HG02759 (cell line): ENCODE measurements at regions not wholly inside any gene's neighbourhood (a gene's known extent, or its start where the extent isn't known, plus 50 kb on each side); places are given as distances from the start of the nearest gene placed in this dataset.

Experiments
- ATAC-seq: cut with Tn5 transposase; IDR thresholded peaks from one replicate; pipeline ENCODE4 v1.9.1; 2021; ENCODE audit warnings: mild to moderate bottlenecking, moderate library complexity; ENCODE audit not compliant: unreplicated experiment

DNA sequence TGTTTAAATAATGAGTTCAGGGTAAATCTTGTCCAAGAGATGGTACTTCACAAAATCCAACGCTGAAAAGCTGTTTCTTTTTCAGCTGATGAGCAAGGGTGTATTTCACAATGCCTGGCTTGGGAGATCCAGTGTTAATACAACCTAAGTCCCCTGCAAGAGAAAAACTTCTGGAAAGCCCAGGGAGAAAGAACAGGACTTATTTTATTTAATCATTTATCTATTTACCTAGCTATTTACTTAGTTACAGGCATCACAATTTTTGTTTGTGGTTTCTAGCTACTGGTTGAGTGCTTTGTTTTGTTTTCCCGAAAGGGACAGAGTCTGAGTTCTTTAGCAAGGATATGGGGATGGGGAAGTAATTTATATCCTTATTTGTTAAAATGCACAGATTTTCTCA is 598.2 kb upstream of the SYT4 start:
- no peak for ATAC-seq

DNA sequence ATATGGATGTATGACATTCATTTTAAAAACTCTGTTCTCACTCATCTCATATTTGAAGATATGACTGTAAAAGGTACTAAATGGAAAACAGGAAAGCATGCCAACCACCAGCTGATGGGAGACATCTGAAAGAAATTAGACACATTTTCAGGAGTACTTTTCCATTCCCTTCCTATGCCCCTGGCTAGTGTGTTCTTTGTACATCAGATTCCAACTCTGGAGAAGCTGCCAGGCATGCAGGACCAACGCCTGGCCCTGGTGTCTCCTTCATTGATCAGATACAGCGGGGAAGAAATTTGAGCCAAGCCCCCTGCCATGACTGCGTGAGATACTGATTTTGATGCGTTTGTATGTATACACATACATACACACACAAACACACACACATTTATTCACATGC is 599.0 kb upstream of the SYT4 start:
- no peak for ATAC-seq

DNA sequence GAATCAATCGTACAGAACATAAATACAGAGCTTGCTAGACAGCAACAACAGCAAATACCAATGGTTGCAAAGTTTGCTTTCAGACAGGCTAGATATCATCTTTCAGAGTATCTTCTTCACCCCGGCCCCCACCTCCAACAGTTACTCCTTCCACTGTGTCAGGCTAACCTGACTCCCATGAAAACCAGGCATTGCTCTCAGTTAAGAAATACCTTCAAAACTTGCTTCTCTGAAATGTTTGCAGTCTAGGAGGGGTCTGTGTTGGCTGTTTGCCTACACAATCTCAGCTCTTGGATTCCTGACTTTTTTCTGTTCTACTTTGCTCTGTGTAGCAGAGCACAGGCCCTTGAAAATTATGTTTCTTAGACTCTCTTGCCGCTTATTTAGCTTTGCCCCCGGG is 599.5 kb upstream of the SYT4 start:
- no peak for ATAC-seq

DNA sequence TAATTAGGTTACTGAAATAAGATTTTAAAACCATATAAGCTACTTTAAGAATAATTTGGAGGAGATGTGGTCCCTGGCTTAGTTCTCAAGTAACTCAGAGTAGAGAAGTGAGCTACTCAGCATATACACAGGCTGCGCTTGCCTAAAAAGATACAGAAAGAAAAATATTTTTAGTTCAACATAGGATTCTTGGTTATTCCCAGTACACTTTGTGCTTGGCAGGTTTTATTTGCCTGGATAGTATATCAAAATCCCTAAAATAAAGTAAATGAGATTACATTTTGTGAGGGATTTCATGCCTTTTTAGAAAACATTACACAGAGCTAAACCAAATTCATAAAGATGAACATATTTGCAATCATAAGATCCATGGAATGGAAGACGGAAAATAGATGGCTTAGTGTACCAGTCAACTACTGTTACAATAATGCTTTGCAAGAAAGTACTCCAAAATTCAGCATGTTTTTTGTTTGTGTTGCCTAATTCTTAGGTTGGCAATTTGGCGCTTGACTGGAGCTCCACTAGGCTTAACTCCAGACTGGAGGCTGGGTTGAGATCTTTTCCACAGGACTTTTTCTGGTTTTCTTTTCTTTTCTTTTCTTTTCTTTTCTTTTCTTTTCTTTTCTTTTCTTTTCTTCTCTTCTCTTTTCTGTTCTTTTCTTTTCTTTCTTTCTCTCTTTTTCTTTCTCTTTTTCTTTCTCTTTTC is 600.5 kb upstream of the SYT4 start:
- no peak for ATAC-seq

DNA sequence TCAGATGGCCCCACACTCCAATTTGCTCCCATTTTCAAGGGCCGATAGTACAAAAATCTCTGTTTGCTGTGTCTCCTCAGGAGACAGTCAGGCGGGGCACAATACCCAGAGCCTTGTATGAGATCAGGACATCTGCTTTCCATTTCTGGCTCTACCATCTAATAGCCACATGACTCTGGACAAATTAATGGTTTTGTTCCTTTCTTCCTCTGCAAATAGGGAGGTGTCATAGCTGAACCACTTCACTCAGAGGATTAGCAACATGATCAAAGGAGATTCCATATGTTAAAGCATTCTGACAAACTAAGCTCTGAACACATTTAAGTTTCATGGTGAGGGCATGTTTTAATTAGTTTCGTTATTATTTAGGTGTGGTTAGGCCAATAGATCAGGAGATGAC is 602.1 kb upstream of the SYT4 start:
- ATAC-seq = no peak

DNA sequence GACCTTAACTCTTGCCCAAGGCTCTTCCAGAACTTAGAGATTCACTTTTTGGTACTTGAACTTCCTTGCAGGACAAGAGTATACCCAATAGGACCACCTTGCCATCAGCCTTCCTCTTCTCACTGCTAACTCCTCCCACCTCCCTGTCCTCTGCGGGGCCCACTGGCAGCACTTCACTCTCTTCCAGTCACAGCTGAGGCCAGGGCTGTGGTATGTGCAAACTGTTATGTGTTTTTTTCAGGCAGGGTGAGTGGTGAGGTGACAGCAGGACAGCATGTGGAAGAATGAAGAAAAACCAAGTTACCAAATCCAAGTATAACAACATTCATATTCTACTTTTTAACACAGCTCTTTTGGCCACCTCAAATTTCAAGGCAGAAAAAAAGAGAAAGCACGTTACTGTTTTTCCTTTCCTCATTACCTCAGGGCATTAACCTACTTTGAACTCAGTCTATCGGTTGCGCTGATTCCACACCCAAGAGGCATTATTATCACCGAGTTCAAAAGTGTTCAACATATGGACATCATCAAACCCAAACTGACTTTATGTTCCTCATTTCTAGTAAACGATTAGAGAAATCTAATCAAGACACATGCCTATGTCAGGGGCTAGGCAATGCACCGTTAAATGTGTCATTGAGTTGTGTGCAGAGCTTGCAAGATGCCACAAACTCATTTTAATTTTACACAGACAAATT is 605.2 kb upstream of the SYT4 start:
- ATAC-seq = no peak

DNA sequence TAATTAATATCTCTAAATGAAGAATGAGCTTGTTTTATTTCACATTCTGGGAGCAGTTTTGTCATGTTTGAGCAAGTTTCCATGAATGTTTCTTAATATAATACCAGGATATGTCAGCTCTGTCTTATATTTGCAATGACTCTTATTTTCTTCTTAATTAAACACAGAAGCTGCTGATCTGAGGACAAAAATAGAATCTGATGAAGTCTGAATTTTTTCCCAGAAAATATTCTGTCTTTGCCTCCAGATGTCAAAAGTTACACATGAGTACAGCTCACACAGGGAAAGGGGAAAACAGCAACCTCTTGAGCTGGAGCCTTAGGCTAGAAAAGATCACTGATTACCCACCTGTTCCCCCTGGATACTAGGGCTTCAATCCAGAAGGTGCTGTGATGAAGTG is 606.6 kb upstream of the SYT4 start:
- ATAC-seq = no peak

DNA sequence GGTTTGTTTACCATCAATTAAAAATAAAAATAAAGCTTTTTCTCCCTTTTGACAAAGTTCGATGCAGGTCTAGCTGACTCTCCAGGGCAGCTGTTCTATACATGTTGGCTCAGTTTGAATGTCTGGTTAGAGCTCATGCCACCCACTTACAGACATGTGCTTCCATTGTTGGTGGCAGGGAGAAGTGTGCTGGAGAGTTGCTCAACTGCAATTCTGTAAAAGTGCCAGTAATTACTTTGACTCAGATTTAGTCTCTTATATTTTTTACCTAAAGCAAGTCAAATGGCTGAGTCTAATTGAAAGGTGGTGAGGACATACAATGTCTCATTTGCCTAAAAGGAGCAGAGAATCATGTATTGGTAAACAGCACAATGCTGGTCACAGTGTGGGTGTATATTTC is 609.1 kb upstream of the SYT4 start:
- no peak for ATAC-seq

DNA sequence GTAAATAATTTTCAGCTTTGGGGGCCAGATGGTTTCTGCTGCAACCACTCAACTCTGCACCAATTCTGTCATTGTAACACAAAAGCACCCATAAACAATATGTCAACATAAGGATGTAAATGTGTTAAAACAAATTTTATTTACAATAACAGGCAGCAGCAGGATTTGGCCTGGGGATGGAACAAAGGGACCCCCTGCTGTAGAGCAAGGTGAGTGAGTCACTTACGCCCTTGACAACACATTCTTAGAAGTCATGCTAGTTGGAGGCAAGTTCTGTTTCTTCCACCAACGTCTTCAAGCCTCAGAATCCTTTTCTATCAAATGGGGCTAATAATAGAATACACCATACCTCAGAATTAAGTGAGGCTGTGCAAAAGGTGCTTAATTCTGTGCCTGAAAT is 610.2 kb upstream of the SYT4 start:
- no peak for ATAC-seq

DNA sequence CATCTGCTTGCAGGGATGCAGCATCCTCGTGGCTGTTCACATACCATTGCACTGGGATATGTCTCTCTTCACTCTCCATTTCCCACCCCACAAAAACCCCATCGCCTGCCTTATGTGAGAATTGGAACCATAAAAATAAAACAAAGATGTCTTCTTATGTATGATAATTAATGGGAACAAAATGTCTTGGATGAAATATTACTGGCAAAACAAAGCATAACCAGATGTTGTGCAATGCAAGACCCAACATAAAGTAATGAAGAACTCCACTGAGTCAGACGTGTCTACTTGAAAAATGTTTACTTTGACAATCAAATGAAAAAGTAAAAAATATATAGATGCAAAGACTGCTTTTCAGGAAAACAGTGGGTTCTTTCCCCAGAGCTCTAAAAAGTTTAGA is 611.3 kb upstream of the SYT4 start:
- ATAC-seq = no peak

DNA sequence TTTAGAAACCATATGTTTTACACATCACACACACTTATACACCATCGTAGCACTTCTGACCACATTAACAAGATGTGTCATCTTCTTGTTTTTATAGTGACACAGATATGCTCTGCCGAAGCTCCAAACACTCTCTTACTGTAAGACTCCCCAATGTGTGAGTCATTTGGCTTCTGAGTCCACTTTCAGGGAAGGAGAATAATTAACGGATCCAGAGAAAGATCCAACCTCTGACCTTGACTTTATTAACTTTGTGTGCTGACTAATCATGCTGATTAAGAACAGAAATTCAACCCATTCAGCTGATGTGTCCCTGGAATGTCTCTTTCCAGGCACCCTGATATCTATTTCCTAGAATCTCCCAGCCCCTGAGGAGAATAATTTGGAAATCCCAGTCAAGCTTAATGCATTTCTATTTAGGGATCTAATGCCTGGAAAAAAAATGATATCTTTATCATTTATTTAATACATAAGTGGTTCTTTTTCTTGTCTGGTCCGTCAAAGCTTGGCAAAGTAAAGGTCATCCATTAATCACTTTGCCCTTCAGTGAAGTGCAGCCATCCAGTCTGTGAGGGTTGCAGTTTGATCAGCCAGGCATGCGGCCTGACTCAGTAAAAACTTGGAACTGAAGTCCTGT is 615.8 kb upstream of the SYT4 start:
- no peak for ATAC-seq

DNA sequence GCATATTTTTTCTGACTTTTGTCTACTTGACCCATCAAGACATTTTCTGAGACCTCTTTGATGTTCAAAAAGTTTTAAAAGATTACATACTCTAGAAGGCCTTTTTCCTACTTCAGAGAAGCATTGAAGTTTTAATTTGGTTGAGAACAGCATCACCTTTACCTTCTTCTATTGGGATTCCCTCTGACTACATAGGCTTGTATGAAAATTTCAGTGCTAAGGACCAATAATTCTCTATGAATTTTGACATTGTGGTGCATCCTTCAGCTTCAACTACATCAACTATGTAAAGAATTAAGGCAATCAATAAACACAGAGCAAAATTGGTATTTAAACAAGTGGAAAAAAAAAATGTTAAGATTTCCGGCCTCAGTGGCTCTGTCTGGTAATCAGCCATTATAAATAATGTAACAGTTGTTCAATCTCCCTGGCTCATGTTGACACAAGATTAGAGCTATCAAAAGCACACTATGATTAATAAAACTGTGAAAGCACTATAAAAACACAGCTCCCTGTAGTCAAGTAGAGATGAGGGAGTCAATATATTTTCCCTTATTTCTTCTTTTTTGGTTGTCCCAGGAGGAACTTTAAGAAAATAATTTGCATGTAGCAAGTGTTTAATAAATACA is 627.0 kb upstream of the SYT4 start:
- ATAC-seq = no peak

DNA sequence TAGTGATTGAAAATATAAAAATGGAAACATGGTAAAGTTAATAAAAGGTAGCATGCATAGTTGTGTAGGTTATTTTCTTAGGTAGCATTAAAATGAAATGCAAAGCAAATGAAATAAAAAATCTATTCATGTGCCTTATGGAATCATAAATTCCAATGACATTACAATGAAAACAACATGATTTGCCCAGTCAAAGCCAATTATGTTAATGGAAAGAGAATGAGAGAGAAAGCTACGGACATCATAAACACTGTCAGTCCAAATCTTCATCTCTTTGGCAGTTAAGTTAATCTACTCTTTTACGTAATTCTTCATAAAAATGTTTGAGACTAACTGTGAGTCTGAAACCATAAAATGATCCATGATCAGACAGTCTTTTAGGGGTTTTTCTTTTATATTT is 636.7 kb upstream of the SYT4 start:
- ATAC-seq = no peak

DNA sequence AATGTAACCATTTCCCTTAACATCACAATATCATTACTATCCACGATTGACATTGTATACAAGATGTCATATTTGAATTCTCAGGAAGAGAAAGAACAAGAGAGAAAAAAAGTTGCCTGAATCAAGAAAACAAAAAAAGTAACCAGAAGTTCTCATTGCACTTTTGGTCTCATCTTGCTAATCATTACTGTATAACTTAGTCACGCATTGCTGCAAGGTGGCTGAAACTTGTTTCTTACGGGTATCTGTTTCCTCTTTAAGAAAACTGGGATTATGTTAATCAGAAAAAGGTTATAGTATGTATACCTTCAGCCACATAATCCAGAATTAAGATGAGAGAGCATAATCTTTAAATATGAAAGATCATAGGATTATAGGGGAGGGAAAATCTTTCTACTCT is 639.7 kb upstream of the SYT4 start:
- no peak for ATAC-seq

DNA sequence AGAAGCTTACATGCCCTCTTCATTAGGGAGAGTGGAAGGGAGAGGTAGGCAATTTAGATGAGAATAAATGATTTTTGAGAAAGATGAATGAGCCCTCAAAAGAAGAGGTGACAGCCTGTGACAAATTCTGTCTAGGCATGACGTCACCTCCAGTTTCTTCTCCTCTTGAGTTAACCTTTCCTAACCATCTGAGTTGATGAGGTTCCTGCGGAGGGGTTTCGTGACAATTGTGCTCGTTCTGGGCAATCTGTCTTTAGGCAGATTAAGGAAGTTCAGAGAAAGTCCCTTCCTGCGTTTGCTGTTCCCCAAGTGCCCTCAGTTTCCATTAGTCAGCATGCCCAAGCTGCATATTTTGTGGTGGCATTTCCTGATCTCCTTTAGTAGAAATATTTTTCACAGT is 640.2 kb upstream of the SYT4 start:
- ATAC-seq = no peak

DNA sequence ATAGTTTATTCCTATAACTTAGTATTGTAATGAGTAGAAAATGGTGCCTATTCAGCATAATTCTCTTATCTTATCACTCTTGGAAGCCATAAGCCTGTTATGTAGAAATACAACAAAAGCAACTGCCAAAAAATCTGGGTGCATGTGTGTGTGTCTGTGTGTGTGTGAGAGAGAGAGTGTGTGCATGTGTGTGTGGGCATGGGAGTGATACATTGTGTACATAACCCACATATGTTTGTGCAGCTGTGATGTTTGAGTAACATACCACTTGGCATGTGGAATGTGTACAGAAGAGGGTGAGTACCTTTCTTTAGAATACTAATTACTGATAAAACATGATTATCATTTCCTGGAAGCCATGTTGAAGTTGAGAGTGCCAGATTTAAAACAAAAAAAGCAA is 642.3 kb upstream of the SYT4 start:
- no peak for ATAC-seq

DNA sequence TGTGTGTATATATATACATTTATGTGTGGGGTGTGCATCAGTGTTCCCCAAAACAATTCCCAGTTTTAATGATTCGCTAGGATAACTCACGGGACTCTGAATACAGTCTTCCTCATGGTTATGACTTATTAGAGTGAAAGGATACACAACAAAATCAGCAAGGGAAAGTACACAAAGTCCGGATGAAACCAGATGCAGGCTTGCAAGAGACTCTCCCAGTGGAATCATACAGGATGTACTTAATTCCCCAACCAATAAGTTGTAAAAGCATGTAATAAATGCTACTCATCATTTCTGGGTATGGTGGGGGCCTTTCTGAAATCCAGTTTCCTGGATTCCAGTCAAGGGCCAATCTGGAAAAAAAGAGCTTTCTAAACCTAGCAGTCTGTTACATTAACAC is 654.1 kb upstream of the SYT4 start:
- ATAC-seq = no peak

DNA sequence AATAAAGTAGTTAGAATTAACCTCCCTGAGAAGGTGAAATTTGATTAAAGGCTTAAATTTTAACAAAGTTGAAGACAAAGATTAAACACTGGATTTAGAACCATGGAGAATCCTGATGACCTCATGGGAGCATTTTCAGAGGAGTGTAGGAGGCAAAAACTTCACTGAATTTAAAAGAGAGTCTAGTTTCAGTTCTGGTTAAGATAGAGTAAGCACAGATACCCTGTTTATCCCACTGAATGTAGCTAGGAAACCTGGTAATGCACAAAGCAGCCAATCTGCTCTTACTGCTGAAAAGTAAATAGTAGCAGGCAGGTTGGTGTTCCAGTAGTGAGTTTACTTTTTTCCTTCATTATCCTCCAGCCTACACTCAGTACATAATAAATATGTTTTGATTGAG is 654.9 kb upstream of the SYT4 start:
- ATAC-seq = no peak

DNA sequence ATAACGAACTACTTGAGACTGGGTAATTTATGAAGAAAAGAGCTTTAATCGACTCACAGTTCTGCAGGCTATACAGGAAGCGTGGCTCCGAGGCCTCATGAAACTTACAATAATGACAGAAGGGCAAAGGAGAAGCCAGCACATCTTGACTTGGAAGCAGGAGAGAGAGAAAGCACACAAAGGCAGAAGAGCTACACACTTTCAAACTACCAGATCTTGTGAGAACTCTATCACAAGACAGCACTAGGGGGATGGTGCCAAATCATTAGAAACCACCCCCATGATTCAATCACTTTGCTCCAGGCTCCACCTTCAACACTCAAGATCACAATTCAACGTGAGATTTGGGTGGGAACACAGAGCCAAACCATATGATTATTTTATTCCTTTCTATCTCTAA is 655.9 kb upstream of the SYT4 start:
- no peak for ATAC-seq

DNA sequence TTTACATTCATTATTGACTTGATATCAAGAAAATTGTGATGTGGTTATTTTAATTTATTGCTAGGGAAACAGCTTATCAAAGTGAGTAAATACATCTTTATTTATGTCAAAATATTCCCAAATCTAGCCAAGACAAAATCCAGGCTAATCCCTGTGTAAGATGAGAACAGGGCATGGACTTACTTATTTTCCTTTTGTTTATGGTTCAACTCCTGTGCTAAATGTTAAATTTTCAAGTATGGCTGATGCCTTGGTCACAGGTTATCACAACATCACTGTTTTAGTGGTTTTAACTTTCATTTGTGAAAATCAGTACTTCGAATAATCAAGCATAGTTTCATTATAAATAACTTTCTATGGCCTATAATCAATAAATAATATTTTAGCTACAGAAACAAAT is 657.0 kb upstream of the SYT4 start:
- no peak for ATAC-seq

DNA sequence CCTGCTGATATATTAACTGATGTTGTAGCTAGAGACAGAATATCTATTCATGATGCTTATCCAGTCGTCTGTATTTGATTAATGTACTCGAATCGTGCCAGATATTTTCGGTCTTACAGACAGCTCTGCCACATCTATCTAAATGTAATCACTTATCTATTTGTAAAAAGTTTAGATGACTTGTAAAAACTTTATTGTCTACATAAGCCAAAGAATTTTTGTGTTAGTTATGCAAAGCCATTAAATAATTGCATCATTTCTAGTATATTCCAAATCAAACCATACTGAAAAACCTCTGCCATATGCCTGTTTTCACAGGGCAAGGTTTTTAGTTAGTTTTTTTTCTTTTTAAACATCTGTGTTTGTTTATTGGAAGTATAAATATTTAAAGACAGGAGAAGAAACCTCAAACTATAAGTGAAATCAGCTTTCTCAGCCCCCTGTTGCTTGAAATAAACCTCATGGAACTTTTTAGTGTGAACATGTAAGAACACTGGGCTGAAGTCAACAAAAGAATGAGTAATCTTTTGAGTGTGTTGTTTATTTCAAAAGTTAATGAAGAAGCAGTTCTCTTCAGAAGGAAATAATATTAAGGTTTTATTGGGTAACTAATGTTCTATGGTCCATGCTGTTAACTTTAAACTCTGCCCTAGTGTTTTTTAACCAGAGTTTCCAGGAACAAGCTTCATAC is 657.6 kb upstream of the SYT4 start:
- ATAC-seq = no peak
